ENCODE measurements at regions not wholly inside any gene's neighbourhood (a gene's known extent, or its start where the extent isn't known, plus 50 kb on each side); places are given as distances from the start of the nearest gene placed in this dataset.

DNA sequence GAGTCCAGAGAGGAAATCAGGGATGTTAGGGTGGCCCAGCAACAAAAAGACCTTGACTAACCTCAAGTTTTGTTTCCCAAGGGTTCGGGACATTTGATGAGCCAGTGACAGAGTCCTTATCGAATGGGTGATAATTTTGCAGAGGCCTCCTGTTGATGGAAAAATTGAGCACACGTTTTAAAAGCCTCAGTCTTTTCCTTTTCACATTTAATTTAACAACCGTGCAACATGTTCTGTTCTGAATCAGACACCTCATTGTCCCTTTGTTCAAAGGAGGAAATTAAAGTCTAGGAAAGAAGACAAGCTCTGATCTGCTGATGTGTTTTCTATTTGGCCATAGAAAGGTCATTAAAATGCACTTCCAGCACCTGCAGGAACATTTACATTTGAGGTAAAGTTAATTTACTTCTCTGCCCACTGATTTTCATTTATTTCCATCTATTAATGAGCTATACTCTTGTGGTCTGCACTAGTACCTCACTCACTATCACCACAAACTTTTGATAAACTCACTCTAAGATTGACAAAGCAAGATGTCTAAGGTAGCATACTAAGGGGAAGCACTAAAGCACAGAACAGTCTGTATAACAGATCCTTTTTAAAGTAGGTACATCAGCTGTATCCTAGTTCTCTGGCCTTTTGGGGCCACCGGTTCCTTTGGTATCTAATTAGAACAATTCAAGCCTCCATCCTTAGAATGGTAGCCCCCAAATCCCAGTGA lies 147.0 kb downstream of the RPAP3 start:
- DNase-seq = no peak

DNA sequence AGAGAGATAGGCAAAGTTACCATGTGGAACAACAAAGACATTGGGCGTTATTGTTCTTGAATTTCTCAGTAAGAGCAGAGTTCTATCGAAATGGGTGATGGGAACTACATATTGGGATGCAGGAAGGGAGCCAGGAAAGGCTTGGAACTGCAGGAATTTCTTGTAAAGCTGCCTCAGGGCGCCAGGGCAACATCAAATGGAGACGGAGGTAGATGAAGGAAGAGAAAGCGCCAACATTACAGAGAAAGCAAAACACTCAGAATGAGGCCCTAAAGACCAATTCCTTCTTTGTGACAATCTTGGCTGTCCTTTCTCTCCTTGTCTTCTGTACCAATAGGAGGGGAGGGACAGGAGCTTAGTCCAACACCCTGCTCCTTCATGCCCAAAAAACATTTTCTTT lies 148.4 kb downstream of the RPAP3 start:
- no peak for DNase-seq

DNA sequence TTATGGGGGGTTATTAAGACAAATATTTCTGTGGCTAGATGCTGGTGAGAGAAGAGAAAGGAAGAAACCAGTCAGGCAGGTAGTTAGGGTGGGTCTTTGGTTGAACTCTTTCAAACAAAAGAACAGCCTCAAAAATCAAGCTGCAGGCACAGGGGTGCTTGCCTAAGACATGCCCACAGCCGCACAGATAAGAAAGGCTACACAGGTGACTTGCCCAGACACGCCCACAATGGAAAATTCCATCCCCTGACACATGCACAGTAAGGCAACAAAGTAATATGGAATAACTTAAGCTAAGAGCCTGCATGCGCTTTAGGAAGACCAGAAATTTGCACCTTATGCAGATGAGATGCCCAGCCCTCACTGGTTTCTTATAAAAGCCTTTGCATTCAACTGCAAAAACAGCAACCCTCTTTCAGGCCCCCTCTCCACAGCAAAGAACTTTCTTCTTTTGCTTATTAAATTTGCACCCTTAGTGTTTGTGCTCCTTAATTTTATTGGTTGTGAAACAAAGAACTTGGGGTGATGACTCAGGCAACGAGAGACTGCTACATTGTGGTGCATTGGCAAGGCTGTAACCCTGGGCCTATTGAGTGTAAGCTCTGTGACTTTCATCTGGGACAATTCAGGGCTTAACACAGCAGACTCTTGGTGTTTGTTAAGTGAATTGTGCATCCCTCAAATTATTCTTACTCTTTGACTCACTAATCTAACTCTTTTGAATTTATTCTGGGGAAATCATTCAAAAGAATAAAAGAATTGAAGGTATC lies 149.4 kb downstream of the RPAP3 start:
- DNase-seq = no peak

DNA sequence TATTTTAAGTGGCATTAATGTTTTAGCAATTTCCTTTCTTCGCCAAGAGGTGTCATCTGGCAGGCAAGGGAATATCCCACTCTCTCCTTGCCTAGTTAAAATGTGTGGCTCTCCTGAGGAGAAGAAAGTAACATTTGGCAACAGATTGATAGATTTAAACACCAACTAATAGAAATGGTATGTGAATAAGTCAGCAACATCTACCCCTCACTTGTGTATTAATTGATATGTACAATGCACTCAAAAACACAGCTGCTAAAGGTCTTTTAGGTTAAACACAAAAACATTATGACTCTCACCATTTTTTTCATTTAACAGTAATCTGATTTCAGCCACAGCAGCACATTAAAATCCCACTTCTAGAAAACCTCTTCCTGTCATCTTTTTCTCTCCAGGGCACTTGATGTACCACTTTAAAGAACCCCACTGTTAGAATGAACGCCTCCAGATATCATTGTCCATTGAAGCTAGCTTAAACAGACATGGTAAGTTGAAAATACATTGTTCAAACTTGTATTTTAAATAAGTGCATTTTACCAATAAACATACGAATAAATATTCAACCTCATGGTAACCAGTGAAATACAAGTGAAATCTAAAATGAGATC lies 151.7 kb downstream of the RPAP3 start:
- DNase-seq = no peak

DNA sequence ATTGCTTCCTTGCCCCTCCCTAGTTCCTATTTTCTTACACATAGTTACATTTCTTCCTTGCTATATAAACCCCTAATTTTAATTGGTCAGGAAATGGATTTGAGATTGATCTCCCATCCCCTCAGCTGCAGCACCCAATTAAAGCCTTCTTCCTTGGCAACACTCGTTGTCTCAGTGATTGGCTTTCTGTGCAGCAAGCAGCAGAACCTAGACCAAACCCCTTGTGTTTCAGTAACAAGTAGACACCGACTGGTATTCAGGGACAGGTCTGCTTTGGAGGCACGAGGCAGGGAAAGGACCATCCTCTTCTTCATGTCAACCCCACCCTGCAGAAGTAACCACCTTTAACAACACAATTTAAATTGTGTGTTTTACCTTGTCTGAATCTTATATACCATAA lies 152.6 kb downstream of the RPAP3 start:
- no peak for DNase-seq

DNA sequence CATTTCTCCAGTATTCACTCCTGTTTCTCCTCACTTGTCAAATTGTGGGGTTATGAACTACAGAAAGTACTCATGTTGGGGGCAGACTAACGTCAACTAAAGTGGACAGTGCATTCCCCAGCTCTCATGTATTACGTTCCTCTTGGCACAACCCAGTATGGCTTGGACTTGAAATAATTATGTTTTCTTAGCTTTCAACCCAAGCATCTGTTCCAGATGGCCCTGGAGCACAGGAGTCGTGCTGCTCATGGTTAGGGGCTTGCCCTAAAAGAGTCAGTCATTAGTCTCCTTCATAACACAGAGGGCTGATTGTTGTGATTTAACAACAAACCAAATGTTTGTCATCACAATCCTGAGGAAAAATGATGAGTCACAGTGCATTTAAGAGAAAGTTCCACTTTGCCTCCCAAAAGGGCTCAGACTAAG lies 154.4 kb downstream of the RPAP3 start:
- no peak for DNase-seq

DNA sequence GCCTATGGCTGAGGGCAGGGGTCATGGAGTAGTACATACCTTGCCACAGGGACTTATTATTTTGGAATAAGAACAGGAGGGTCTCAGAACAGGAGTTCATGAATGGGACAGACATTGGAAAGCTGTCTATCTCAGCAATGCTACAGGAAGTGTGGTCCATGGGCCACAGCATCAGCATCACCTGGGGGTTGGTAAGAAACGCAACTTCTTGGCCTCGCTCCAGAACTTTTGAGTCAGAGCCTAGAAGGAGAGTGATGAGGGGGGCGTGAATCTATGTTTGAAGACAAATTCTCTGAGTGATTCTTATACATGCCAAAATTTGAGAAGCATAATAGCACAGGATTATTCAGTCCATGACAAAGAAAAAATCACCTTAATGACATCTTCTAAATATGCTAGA lies 156.6 kb downstream of the RPAP3 start:
- DNase-seq = no peak

DNA sequence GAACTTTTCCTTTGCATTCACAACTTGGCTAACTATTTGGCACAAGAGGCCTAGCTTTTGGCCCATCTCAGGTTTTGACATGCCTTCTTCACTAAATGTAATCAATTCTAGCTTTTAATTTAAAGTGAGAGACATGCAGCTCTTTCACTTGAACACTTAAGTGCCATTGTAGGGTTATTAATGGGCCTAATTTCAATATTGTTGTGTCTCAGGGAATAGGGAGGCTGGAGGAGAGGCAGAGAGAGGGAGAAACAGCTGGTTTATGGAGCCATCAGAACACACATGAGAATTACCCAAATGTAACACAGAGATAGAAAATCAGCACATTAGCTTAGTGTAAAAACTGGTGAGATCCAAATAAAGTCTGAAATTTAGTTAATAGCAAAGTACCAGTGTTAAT lies 157.4 kb downstream of the RPAP3 start:
- no peak for DNase-seq

DNA sequence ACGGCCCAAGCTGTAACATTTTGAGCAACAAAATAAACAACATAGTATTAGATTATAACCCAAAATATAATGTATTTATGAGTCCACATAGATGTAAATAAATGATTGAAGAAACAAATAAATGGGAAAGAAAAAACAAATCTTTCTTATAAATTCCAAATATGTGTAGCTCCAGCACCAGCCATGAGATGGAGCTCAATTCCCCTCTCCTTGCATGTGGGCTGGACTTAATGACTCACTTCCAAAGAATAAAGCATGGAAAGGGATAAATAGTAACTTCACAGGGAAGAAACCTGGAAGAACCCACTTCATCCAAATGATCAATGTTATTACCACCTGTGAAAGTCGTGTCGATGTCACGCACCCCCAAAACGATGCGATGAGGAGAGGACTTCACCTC lies 158.8 kb downstream of the RPAP3 start:
- DNase-seq = no peak

DNA sequence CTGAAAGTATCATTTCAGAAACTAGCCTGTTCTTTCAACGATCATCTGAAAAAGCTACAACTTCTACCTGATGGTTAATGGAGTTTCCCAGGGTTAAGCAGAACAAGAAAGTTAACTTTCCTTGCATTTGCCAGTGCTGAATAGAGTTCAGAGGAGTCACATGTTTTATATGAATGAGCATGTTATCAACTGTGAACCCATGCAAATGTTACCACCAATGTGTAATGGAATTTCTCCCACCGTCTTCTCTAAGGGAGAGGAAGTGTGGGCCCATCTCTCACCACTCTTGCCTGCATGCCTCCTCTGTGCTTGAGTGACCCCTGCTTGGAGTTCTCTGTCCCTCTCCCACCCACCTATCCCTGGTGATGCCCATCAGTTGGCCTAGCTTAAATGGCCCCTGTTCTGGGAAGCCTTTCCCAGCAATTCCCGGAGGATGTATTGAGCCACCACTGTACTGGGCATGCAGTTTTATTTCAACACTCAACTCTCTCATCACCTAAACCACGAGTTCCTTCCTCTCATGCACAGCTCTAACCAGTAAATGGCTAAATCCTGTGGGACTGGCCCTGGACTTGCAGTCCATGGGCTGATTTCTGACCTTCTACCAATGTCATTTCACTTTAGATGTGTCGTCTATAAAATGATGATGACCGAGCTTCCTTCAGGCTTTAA lies 159.8 kb downstream of the RPAP3 start:
- DNase-seq = no peak

DNA sequence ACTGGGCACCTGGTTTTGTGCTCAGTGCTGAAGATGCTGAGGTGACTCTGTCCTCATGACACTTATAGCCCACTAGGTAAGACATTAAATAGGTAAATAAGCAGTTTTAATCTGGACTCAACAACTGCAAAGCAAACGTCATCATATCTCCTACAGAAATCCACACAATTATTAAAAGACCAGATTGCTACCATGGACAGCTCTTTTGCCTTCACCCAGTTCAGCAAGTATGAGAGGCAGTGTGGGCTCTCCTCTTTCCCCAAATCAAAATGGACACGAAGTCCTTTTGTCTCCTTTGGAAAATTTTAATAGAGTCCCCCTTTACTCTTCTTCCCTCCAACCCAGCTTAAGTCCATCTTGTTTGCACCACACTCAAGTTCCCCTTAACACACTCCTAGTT lies 171.1 kb downstream of the RPAP3 start:
- DNase-seq = no peak

DNA sequence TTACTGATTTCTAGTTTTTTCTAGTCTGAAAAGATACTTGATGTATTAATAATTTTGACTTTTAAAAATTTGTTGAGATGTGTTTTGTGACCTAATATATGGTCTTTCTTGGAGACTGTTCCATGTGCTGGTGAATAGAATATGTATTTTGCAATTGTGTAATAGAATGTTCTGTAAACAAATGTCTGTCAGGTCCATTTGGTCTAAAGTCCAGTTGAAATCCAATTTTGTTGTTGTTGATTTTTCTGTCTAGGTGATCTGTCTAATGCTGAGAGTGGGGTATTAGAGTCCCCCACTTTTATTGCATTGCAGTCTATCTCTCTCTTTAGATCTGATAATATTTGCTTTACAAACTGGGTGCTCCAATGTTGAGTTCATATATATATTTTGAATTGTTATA lies 175.8 kb downstream of the RPAP3 start:
- no peak for DNase-seq

DNA sequence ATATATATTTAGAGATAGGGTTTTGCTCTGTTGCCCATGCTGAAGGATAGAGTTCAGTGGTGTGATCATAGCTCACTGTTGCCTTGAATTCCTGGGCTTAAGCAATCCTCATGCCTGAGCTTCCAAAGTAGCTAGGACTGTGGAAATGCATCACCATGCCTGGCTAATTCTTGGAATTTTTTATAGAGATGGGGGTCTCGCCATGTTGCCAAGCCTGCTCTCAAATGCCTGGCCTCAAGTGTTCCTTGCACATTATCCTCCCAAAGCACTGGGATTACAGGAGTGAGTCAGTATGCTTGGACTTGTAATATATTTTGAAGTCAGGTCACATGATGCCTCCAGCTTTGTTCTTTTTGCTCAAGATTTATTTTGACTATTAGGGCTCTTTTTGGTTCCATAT lies 178.0 kb downstream of the RPAP3 start:
- DNase-seq = no peak

DNA sequence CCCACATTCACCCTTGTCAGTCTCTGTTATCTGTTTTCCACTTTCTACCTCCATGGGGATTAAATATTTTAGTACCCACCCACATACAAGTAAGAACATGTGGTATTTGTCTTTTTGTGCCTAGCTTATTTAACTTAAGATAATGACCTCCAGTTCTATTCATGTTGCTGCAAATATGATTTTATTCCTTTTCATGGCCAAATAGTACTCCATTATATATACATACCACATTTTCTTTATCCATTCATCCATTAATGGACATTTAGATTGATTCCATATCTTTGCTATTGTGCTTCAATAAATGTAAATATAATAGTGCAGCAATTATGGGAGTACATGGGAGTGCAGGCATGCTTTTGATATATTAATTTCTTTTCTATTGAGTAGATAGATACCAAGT lies 185.8 kb downstream of the RPAP3 start:
- no peak for DNase-seq

DNA sequence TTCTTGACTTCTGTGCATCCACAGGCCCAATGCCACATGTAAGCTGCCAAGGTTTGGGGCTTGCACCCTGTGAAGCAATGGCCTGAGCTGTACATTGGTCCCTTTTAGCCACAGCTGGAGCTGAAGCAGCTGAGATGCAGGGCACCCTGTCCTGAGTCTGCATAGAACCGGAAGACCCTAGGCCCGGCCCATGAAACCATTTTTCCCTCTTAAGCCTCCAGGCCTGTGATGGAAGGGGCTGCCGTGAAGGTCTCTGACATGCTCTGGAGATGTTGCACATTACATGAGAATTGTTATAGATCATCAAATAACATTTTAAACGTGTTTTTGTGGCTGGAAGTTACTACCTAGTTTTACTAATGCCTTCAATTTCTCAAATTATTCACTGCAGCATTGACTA lies 188.7 kb downstream of the RPAP3 start:
- no peak for DNase-seq

DNA sequence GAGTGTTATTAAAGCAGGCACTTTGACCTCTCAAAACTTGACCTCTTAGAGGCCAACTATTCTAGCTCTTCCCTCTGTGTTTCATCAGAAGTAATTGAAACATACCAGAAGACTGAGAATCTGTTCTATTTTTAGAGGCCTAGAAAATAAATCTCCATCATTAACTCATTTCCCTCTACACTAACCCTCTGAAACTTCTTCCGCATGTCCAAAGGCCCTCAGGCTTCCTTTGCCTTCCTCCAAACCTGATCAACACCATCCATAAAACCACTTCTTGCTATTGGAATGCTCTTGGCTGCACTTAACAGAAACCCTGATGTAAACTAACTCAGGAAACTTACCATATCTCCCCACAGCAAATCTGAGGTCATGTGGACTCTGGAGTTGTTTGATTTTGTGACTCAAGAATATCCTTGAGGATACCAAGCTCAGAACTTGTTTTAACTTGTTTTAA lies 196.4 kb downstream of the RPAP3 start:
- no peak for DNase-seq

DNA sequence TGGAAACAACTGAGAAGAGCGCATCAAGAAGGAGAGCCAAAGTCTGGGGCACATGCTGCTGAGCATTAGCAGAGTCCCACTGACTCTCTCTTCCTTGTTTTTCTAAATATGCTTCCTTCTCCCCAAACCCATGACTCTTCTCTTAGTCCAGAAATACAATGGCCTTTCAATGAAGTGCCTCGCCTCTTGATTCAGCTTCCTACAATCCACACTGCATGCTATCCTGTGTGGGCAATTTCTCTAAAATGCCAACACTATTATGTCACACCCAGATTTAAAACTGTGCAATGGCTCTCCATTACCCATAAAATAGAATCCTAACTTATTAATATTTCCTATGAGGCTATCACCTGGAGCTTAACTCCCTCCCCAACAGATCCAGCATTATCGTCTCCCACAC lies 198.6 kb downstream of the RPAP3 start:
- no peak for DNase-seq

DNA sequence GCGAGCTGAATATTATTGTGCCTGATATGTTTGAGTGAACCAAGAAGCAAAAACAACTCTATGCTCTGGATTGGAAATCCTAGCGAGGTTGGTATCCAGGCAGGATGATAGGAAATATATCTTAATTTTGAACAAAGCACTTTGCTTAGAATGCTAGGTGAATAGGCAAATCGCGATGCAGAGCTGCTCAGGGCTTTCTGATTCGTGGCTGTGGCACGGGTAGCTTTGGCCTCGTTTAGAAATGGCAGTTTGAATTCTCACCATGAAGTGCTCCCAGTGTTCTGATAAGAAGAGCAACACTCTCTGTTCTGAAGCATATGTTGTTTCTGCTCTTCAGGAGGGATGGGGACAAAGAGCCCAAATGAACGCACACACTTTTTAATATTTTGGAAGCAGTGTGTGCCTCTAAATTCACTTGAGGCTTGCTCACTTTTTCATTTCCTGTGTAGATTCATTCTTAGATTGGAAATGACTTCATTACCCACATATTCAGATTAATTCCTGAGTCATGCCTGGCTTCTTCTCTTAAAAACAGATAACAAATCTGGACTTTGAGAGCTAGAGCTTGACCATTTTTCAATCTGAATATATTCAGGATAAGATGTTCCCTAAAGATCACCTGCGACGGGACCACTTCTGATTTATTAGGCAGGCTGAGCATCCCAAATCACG lies 200.9 kb downstream of the RPAP3 start:
- no peak for DNase-seq

DNA sequence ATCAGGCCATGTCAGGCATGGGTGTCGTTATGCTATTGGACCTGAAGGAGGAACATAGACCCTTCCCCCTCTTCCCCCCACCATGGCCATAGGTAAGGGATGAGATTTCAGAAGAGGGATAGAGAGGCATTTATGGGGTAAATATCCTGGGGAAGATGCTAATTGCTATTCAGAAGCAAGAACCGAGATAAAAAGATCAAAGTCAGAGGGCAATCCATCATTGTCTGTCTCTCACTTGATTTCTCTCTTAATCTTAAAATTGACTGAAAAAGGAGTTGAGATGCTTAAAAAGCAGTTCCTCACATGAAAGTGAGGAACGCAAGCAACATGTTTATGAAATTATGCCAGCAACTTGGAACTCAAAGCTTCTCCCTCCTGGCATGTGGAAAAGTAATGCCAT lies 212.0 kb downstream of the RPAP3 start:
- DNase-seq = no peak

DNA sequence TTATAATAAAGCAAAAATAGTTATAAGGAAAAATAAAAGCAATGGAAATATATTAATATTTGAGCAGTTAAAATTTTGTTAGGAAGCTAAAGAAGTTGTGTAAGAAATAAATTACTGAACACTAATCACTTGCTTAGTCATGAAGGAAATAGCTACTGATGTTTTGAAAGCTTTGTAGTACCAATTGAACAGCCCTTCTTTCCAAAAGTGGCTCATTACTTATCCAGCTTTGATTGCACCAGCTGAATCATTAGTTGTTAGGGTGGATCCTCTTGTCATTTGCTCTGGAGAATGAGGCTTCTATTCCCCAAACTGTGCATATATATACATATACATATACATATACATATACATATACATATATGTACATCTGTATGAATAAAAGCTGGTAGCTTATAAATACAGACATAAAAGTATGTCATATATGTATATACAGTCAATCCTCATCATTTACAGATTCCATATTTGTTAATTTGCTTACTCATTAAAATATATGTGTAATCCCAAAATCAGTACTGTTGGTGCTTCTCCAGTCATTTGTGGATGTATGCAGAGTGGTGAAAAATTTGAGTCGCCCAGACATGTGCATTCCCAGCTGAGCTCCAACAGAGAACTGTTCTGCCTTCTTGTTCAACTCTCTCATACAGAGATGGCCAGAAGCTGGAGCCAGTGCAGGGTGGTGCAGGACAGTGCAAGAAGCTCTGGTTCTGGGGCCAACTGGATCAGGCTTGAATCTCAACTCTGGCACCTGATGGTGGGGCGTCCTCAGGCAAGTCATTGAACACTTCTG lies 214.1 kb downstream of the RPAP3 start:
- DNase-seq = no peak

DNA sequence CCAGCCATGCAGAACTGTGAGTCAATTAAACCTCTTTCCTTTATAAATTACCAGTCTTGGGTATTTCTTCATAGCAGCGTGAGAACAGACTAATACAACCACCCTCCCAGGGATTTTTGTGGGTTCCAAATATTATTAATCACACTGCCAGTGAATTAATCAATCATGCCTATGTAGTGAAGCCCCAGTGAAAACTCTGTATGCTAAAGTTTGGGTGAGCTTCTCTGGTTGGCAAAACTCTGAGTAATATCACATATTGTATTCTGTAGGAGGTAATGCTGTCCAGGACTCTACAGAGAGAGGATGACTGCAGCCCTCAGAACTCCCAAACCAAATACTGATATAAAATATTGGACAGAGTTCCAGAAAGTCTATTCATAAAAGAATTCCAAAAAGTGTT lies 216.9 kb downstream of the RPAP3 start:
- no peak for DNase-seq

DNA sequence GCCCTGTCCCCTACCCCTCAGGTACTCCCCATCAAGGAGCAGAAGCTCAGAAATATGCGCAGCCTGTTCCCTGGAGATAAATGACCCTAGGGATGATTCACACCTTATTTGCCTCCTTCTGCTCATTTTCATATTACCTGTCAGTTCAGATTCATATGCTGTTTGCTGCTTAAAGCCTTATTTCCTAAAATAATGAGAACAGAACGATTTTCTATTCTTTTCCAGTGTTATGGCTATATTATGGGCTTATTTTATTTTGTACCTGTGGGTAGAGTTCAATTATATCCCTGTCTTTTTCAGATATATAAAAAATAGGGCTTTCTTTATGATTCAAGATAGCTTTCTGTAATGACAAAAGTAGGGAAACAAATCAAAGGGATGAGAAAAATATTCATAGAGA lies 224.8 kb downstream of the RPAP3 start:
- no peak for DNase-seq

Data from NCI-H1694 treated with DMSO at 0.1 percent for 48 hours (cell line).